ENCODE measurements at regions not wholly inside any gene's neighbourhood (a gene's known extent, or its start where the extent isn't known, plus 50 kb on each side); places are given as distances from the start of the nearest gene placed in this dataset.
A peak's percentile ranks its signal among the peaks of the same experiment; 100 is the strongest.

DNA sequence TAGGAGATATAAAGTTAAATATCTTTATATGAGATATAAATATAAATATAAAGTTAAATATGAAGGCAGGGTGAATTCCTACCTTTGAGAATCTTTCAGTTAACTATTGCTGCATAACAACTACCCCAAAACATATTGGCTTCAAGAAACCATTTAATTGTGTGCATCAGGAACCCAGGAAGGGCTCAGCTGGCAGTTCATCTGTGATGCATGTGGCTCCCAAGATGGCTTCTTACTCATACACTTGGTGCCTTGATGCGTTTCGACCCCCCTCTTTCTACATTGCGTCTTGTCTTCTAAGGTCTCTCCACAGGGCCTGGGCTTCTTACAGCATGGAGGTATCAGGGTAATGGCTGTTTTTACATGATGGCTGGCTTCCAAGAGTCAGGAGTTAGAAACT lies 253.9 kb upstream of the CRY1 start:
- H3K27ac ChIP-seq (ENCODE audit: low read depth, low read length, poor library complexity, severe bottlenecking), result no peak overlapping the region
- no peaks in the 10 kb centered on the region for H3K4me1 ChIP-seq (ENCODE audit: insufficient read depth, low read length, poor library complexity, severe bottlenecking)
- ChIA-PET POLR2A (ENCODE audit: low non-redundant PET) (no interaction called here), CTCF (no interaction called here)
- H3K4me3 ChIP-seq (ENCODE audit: low read depth, low read length, poor library complexity, severe bottlenecking), result no peak overlapping the region
- no peak for TF ChIP-seq EZH2 (IDR thresholded peaks at IDR 0.05; ENCODE audit: borderline replicate concordance, low read depth, low read length, poor library complexity, severe bottlenecking)
- TF ChIP-seq, protein P1, sequence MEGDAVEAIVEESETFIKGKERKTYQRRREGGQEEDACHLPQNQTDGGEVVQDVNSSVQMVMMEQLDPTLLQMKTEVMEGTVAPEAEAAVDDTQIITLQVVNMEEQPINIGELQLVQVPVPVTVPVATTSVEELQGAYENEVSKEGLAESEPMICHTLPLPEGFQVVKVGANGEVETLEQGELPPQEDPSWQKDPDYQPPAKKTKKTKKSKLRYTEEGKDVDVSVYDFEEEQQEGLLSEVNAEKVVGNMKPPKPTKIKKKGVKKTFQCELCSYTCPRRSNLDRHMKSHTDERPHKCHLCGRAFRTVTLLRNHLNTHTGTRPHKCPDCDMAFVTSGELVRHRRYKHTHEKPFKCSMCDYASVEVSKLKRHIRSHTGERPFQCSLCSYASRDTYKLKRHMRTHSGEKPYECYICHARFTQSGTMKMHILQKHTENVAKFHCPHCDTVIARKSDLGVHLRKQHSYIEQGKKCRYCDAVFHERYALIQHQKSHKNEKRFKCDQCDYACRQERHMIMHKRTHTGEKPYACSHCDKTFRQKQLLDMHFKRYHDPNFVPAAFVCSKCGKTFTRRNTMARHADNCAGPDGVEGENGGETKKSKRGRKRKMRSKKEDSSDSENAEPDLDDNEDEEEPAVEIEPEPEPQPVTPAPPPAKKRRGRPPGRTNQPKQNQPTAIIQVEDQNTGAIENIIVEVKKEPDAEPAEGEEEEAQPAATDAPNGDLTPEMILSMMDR (conservative IDR thresholded peaks at IDR 0.05; ENCODE audit: low read depth, low read length), result no peak
- intact Hi-C loops (cut with micrococcal nuclease; ENCODE audit: unreplicated experiment), result no loop called here
- no peaks in the 10 kb centered on the region for H3K27me3 ChIP-seq (replicated peaks; ENCODE audit: insufficient read depth, low read depth, low read length, poor library complexity)
- H3K9me3 ChIP-seq (ENCODE audit: low read depth, low read length, poor library complexity, severe bottlenecking), result no peaks in the 10 kb centered on the region
- no TSS peak for BruUV-seq (replicated peaks)
- no peak for DNase-seq (ENCODE audit: low spot score)
- no peaks in the 10 kb centered on the region for H3K36me3 ChIP-seq (ENCODE audit: insufficient read depth, low read length, poor library complexity, severe bottlenecking)

DNA sequence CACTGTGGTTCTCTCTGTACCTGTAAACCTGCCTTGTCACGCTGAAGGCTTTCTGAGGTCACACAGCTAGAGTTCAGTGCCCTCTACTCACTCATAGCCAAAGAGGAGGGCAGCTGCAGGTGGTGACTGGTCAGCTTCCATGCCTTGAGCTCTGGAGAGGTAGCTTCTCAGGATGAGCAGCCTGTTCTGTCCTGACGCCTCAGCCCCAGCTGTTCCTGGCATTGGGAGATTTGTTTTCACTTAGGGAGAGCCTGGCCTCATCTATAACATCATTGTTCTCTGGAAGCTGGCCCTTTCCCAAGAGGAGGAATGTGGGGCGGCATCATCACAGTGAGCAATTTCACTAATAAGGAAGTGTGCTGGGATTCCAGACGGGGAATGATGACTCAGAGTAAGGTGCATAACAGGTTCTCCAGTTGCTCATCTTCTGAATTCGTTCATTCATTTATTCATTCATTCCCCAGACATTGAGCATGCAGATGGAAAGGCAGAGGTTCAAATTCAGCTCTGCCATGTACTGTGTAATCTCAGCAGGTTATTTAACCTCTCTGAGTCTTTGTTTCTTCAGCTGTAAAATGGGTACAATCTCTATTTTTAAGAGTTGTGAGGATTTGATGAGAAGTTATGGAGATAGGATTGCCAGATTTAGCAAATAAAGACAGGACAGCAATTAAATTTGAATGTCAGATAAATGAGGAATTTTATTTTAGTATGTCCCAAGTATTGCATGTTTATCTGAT lies 255.8 kb upstream of the CRY1 start:
- no peak for TF ChIP-seq EZH2 (IDR thresholded peaks at IDR 0.05; ENCODE audit: borderline replicate concordance, low read depth, low read length, poor library complexity, severe bottlenecking)
- TF ChIP-seq, protein P1 (conservative IDR thresholded peaks at IDR 0.05; ENCODE audit: low read depth, low read length), result no peak
- DNase-seq (ENCODE audit: low spot score), result peak; percentile 54
- BruUV-seq (replicated peaks), result no TSS peak
- Histone ChIP-seq H3K9me3 (ENCODE audit: low read depth, low read length, poor library complexity, severe bottlenecking) (no peaks in the 10 kb centered on the region), H3K4me1 (ENCODE audit: insufficient read depth, low read length, poor library complexity, severe bottlenecking) (no peaks in the 10 kb centered on the region), H3K27ac (ENCODE audit: low read depth, low read length, poor library complexity, severe bottlenecking) (no peak overlapping the region), H3K4me3 (ENCODE audit: low read depth, low read length, poor library complexity, severe bottlenecking) (no peak overlapping the region), H3K27me3 (replicated peaks; ENCODE audit: insufficient read depth, low read depth, low read length, poor library complexity) (no peaks in the 10 kb centered on the region), H3K36me3 (ENCODE audit: insufficient read depth, low read length, poor library complexity, severe bottlenecking) (no peaks in the 10 kb centered on the region)
- ChIA-PET CTCF (no interaction called here), POLR2A (ENCODE audit: low non-redundant PET) (no interaction called here)
- intact Hi-C loops (cut with micrococcal nuclease; ENCODE audit: unreplicated experiment), result no loop called here

DNA sequence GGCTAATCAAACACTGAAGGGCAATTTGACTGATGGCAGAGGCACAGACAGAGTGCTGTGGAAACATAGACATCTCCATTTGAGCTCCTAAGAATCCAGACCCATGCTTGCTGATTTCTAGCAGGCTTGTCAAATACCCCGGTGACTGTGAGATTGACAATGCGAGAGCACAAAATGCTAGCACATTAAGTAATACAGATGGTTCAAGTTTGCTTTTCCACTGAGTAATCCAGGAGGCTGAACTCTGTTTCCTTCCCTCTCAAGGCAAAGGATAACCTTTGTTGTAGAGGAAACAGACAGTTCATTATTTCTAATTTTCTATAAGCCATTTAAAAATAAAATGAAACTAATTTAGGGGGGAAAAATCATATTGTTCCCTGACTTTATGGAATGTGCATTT lies 256.5 kb upstream of the CRY1 start:
- H3K36me3 ChIP-seq (ENCODE audit: insufficient read depth, low read length, poor library complexity, severe bottlenecking), result no peaks in the 10 kb centered on the region
- no peak for TF ChIP-seq EZH2 (IDR thresholded peaks at IDR 0.05; ENCODE audit: borderline replicate concordance, low read depth, low read length, poor library complexity, severe bottlenecking)
- TF ChIP-seq, protein P1 (conservative IDR thresholded peaks at IDR 0.05; ENCODE audit: low read depth, low read length), result no peak
- CTCF ChIA-PET, result no interaction called here
- H3K4me3 ChIP-seq (ENCODE audit: low read depth, low read length, poor library complexity, severe bottlenecking), result no peak overlapping the region
- no peak for DNase-seq (ENCODE audit: low spot score)
- no peaks in the 10 kb centered on the region for H3K9me3 ChIP-seq (ENCODE audit: low read depth, low read length, poor library complexity, severe bottlenecking)
- POLR2A ChIA-PET (ENCODE audit: low non-redundant PET), result no interaction called here
- no peaks in the 10 kb centered on the region for H3K4me1 ChIP-seq (ENCODE audit: insufficient read depth, low read length, poor library complexity, severe bottlenecking)
- no peaks in the 10 kb centered on the region for H3K27me3 ChIP-seq (replicated peaks; ENCODE audit: insufficient read depth, low read depth, low read length, poor library complexity)
- H3K27ac ChIP-seq (ENCODE audit: low read depth, low read length, poor library complexity, severe bottlenecking), result no peak overlapping the region
- BruUV-seq (replicated peaks), result no TSS peak
- intact Hi-C loops (cut with micrococcal nuclease; ENCODE audit: unreplicated experiment), result no loop called here
